ENCODE measurements at regions not wholly inside any gene's neighbourhood (a gene's known extent, or its start where the extent isn't known, plus 50 kb on each side); places are given as distances from the start of the nearest gene placed in this dataset.
"Not testable (repeated sequence)": the region's sequence is repeated elsewhere in the genome, so short reads cannot be mapped to it uniquely, and the experiment has no call there.

- BruUV-seq (replicated peaks) = no TSS peak
- Histone ChIP-seq H3K36me3 (ENCODE audit: control insufficient read depth, insufficient read depth, low read length) (no peaks in the 10 kb centered on the region), H3K4me3 (ENCODE audit: low read depth, low read length) (no peak overlapping the region), H3K27me3 (replicated peaks; ENCODE audit: control insufficient read depth, insufficient read depth, low read length) (no peaks in the 10 kb centered on the region), H3K9me3 (no peaks in the 10 kb centered on the region), H3K4me1 (no peaks in the 10 kb centered on the region)
- H3K27me3 Mint-ChIP-seq (ENCODE audit: insufficient read depth, unreplicated experiment) = no peaks in the 10 kb centered on the region
- CTCF ChIA-PET = no interaction called here
- H3K27ac Mint-ChIP-seq (ENCODE audit: unreplicated experiment) = no peak overlapping the region
- intact Hi-C loops (cut with micrococcal nuclease; ENCODE audit: unreplicated experiment) = loop anchor here (10.0 kb wide), 1 partner anchor 63 kb away; no protein-coding TSS in a partner anchor
- H3K4me3 Mint-ChIP-seq (ENCODE audit: unreplicated experiment) = no peak overlapping the region
- H3K36me3 Mint-ChIP-seq (ENCODE audit: insufficient read depth, unreplicated experiment) = no peaks in the 10 kb centered on the region
- peaks cover 9% of the 10 kb centered on the region for H3K9me3 Mint-ChIP-seq (ENCODE audit: unreplicated experiment)
- no peak for DNase-seq
- POLR2A ChIA-PET = no interaction called here
- no peaks in the 10 kb centered on the region for H3K4me1 Mint-ChIP-seq (ENCODE audit: low read depth, unreplicated experiment)
- TF ChIP-seq CTCF (IDR thresholded peaks at IDR 0.05; ENCODE audit: insufficient read depth in 1 of 2, low read depth in 1 of 2, low read length in 1 of 2, severe bottlenecking in 1 of 2, unreplicated experiment in 1 of 2) = no peak
Measured at GRCh38 chr18:10147752-10148151, 233.9 kb downstream of the VAPA start.

GRCh38 chr18:10148189-10148929 is 234.5 kb downstream of the VAPA start:
- Histone ChIP-seq H3K9me3 (no peaks in the 10 kb centered on the region), H3K27me3 (replicated peaks; ENCODE audit: control insufficient read depth, insufficient read depth, low read length) (no peaks in the 10 kb centered on the region), H3K36me3 (ENCODE audit: control insufficient read depth, insufficient read depth, low read length) (no peaks in the 10 kb centered on the region), H3K4me1 (no peaks in the 10 kb centered on the region), H3K4me3 (ENCODE audit: low read depth, low read length) (no peak overlapping the region)
- no peaks in the 10 kb centered on the region for H3K36me3 Mint-ChIP-seq (ENCODE audit: insufficient read depth, unreplicated experiment)
- H3K27me3 Mint-ChIP-seq (ENCODE audit: insufficient read depth, unreplicated experiment) = no peaks in the 10 kb centered on the region
- no peak for DNase-seq
- intact Hi-C loops (cut with micrococcal nuclease; ENCODE audit: unreplicated experiment) = loop anchor here (10.0 kb wide), 1 partner anchor 64 kb away; no protein-coding TSS in a partner anchor
- ChIA-PET POLR2A (no interaction called here), CTCF (interaction anchor here (0.5 kb wide), 1 partner anchor 49 kb away, joined by 3 read pairs; no protein-coding TSS in a partner anchor)
- H3K9me3 Mint-ChIP-seq (ENCODE audit: unreplicated experiment) = peaks cover 9% of the 10 kb centered on the region
- H3K4me3 Mint-ChIP-seq (ENCODE audit: unreplicated experiment) = no peak overlapping the region
- no peak overlapping the region for H3K27ac Mint-ChIP-seq (ENCODE audit: unreplicated experiment)
- BruUV-seq (replicated peaks) = no TSS peak
- TF ChIP-seq CTCF (IDR thresholded peaks at IDR 0.05; ENCODE audit: insufficient read depth in 1 of 2, low read depth in 1 of 2, low read length in 1 of 2, severe bottlenecking in 1 of 2, unreplicated experiment in 1 of 2) = no peak
- no peaks in the 10 kb centered on the region for H3K4me1 Mint-ChIP-seq (ENCODE audit: low read depth, unreplicated experiment)

GRCh38 chr18:10149768-10150556 is 236.1 kb downstream of the VAPA start:
- Mint-ChIP-seq H3K36me3 (ENCODE audit: insufficient read depth, unreplicated experiment) (no peaks in the 10 kb centered on the region), H3K27me3 (ENCODE audit: insufficient read depth, unreplicated experiment) (no peaks in the 10 kb centered on the region), H3K9me3 (ENCODE audit: unreplicated experiment) (peaks cover 9% of the 10 kb centered on the region), H3K27ac (ENCODE audit: unreplicated experiment) (no peak overlapping the region), H3K4me1 (ENCODE audit: low read depth, unreplicated experiment) (no peaks in the 10 kb centered on the region), H3K4me3 (ENCODE audit: unreplicated experiment) (no peak overlapping the region)
- Histone ChIP-seq H3K4me1 (no peaks in the 10 kb centered on the region), H3K9me3 (no peaks in the 10 kb centered on the region), H3K36me3 (ENCODE audit: control insufficient read depth, insufficient read depth, low read length) (no peaks in the 10 kb centered on the region), H3K4me3 (ENCODE audit: low read depth, low read length) (no peak overlapping the region), H3K27me3 (replicated peaks; ENCODE audit: control insufficient read depth, insufficient read depth, low read length) (no peaks in the 10 kb centered on the region)
- ChIA-PET CTCF (no interaction called here), POLR2A (no interaction called here)
- BruUV-seq (replicated peaks) = no TSS peak
- TF ChIP-seq CTCF (IDR thresholded peaks at IDR 0.05; ENCODE audit: insufficient read depth in 1 of 2, low read depth in 1 of 2, low read length in 1 of 2, severe bottlenecking in 1 of 2, unreplicated experiment in 1 of 2) = no peak
- no peak for DNase-seq
- intact Hi-C loops (cut with micrococcal nuclease; ENCODE audit: unreplicated experiment) = loop anchor here (10.0 kb wide), 1 partner anchor 65 kb away; no protein-coding TSS in a partner anchor

- H3K36me3 ChIP-seq (ENCODE audit: control insufficient read depth, insufficient read depth, low read length); BruUV-seq (replicated peaks); H3K9me3 ChIP-seq; intact Hi-C loops (cut with micrococcal nuclease; ENCODE audit: unreplicated experiment); H3K4me1 Mint-ChIP-seq (ENCODE audit: low read depth, unreplicated experiment); H3K27me3 Mint-ChIP-seq (ENCODE audit: insufficient read depth, unreplicated experiment); H3K36me3 Mint-ChIP-seq (ENCODE audit: insufficient read depth, unreplicated experiment); DNase-seq; CTCF ChIA-PET; H3K27ac Mint-ChIP-seq (ENCODE audit: unreplicated experiment); H3K9me3 Mint-ChIP-seq (ENCODE audit: unreplicated experiment); H3K4me3 ChIP-seq (ENCODE audit: low read depth, low read length); H3K4me3 Mint-ChIP-seq (ENCODE audit: unreplicated experiment); H3K4me1 ChIP-seq; H3K27me3 ChIP-seq (replicated peaks; ENCODE audit: control insufficient read depth, insufficient read depth, low read length); POLR2A ChIA-PET: not testable (repeated sequence)
Measured at GRCh38 chr18:10150576-10150975, 236.8 kb downstream of the VAPA start.
